ENCODE measurements at regions not wholly inside any gene's neighbourhood (a gene's known extent, or its start where the extent isn't known, plus 50 kb on each side); places are given as distances from the start of the nearest gene placed in this dataset.
"Not testable (repeated sequence)": the region's sequence is repeated elsewhere in the genome, so short reads cannot be mapped to it uniquely, and the experiment has no call there.

DNA sequence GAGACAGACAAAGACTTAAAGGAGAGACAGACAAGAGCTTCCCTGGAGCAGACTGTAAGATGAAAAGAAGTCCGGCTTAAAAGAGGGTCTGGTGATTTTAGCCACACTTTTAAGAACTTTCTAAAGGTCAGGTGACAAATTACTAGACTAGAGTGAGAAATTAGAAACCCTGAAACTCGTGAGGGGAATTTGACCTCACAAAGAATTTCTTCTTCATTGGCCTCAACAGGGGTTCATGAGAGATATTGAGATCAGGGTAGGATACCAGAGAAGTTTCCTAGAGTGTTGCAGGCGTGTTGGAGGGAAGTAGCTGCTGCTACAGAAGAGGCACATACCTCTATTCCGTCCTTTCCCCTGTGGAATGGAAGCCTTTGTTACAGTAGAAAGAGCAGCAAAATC lies 884.4 kb downstream of the KCNT2 start:
- intact Hi-C loops (cut with DNase I): no loop called here

DNA sequence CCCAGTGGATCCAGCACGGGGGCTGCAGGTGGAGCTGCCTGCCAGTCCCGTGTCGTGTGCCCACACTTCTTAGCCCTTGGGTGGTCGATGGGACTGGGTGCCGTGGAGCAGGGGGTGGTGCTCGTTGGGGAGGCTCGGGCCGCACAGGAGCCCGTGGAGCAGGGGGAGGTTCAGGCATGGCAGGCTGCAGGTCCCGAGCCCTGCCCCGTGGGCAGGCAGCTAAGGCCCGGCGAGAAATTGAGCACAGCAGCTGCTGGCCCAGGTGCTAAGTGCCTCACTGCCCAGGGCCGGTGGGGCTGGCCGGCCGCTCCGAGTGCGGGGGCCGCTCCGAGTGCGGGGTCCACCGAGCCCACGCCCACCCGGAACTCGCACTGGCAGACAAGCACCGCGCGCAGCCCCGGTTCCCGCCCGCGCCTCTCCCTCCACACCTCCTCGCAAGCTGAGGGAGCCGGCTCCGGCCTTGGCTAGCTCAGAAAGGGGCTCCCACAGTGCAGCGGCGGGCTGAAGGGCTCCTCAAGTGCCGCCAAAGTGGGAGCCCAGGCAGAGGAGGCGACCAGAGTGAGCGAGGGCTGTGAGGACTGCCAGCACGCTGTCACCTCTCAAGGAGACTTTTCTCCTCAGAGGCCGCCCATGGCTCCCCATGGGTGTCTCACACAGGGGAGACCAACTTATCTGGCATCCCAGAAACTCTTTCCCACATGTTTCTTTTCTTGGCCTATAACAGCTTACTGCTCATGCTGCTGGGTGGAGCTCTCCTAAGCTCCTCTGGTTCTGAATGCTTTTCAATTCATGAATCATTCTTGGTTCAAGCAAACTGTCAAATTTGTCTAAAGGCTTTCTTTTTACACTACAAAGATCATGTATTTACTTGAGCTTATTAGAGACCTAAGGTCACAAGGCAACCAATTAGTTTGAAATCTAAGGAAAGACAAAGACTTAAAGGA lies 885.1 kb downstream of the KCNT2 start:
- intact Hi-C loops (cut with DNase I): not testable (repeated sequence)

More for the DNA sequence above, 884.4 kb downstream of the KCNT2 start:
- no peak for DNase-seq (ENCODE audit: low spot score)

DNA sequence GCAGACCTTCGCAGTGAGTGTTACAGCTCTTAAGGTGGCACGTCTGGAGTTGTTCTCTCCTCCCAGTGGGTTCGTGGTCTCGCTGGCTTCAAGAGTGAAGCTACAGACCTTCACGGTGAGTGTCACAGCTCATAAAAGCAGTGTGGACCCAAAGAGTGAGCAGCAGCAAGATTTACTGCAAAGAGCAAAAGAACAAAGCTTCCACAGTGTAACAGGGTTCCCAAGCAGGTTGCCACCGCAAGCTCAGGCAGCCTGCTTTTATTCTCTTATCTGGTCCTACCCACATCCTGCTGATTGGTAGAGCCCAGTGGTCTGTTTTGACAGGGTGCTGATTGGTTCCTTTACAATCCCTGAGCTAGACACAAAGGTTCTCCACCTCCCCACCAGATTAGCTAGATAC lies 886.1 kb downstream of the KCNT2 start:
- intact Hi-C loops (cut with DNase I); DNase-seq (ENCODE audit: low spot score): not testable (repeated sequence)

More for the DNA sequence above, 885.1 kb downstream of the KCNT2 start:
- not testable (repeated sequence) for DNase-seq (ENCODE audit: low spot score)

- DNase-seq (ENCODE audit: low spot score): no peak
- intact Hi-C loops (cut with DNase I): no loop called here
These were observed 886.8 kb downstream of the KCNT2 start for GRCh38 chr1:195721210-195721971.

DNA sequence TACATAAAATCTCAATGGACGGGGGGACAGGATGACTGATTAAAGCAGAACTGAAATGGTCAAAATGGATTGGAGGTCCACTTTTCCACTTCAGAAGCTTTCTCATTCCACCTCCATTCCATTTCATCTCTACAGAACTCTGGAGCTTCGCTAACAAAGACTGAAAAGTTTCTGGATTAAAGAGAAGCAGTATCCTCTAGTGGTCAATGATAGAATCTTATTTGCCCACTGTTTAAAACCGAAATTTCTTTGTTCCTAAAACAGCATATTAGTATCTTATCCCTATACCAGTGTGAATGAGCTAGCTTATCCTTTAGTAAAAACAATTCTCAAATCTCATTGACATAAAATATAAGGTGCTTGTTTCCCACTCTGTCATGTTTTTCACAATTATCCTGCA lies 890.6 kb downstream of the KCNT2 start:
- intact Hi-C loops (cut with DNase I): no loop called here
- DNase-seq (ENCODE audit: low spot score): no peak

GRCh38 chr1:195715652-195716051 lies 892.6 kb downstream of the KCNT2 start:
- intact Hi-C loops (cut with DNase I): no loop called here
- no peak for DNase-seq (ENCODE audit: low spot score)

DNA sequence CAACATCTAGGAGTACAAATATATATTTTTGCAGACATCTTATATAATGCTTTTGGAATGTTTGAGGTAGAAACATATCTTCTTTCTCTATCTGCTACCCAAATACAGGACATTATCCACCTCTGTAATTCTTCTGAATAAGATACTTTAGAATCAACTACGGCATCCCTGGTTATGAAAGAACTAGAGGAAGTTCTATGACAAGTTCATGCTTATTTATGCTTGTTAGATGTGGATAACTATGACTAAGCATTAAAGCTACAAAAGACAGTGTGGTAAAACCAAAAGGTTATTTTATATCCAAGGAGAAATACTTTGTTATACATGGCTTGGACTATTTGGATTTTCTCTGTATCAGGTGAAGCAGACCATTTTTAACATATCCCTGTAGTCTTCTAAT lies 894.0 kb downstream of the KCNT2 start:
- intact Hi-C loops (cut with DNase I): no loop called here
- DNase-seq (ENCODE audit: low spot score): no peak

DNA sequence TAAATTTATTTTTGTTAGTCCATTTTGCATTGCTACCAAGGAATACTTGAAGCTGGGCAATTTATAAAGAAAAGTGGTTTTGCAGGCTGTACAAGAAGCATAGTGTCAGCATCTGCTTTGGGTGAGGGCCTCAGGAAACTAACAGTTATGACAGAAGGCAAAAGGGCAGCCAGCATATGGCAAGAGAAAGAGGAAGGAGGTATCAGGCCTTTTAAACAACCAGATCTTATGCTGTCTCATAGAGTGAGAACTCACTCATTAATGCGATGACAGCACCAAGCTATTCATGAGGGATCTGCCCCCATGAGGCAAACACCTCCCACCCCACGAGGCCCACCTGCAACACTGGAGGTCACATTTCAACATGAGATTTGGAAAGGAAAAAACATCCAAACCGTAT lies 898.4 kb downstream of the KCNT2 start:
- DNase-seq (ENCODE audit: low spot score): no peak
- intact Hi-C loops (cut with DNase I): no loop called here

GRCh38 chr1:195704028-195704427 lies 904.2 kb downstream of the KCNT2 start:
- intact Hi-C loops (cut with DNase I): no loop called here
- no peak for DNase-seq (ENCODE audit: low spot score)

DNA sequence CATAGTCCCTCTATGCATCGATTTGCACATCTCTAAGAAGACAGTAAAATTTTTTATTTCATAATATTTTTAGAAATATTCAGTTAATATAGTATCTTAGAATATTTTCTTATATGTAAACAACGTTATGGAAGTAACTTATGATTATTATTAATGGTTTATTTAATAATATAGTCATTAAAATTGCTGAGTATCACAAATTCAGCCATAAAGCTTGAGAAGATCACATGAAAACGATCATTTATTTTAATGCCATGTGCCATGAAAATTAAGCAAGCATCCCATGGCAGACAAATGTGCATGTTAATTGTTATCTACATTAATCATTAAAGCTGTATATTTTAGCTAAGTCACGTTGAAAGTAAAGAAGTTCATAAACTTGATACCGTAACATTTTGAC lies 907.1 kb downstream of the KCNT2 start:
- intact Hi-C loops (cut with DNase I): no loop called here
- DNase-seq (ENCODE audit: low spot score): no peak

- intact Hi-C loops (cut with DNase I): no loop called here
- DNase-seq (ENCODE audit: low spot score): no peak
These were observed 911.1 kb downstream of the KCNT2 start for GRCh38 chr1:195697130-195697529.

DNA sequence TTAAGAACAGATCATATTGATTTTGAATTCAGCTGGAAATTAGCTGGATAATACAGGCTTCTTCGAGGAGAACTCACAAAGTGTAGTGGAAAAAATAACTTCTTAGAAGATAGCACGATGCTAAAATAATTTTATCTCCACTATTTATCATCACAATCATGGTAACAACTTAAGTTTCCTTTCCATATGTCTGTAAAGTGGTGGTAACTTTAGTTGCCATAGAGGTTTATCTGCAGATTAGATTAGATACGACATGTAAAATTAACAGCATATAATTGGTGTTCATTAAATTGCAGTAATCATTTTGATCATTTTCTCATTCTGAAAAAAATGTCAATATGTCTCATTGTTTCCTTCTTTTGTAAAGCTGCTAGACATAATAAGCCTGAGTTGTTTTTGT lies 921.5 kb downstream of the KCNT2 start:
- intact Hi-C loops (cut with DNase I): no loop called here
- no peak for DNase-seq (ENCODE audit: low spot score)

DNA sequence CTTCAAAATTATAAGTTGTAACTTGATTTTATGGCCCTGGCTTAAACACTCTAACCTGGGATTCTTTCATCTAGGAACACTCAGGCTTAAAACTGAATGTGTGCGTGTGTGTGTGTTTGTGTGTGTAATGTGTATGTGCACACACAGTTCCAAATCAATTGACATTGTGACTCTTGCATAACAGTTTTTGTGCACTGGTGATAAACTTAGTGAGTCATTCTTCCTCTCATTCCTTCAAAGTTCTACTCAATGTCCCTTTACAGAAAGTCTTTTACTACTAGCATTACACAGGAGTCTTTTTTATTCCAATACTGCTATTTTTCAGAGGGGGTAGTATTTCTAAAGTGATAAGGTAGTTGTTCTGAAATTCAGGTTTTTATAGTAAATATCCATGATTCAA lies 943.6 kb downstream of the KCNT2 start:
- intact Hi-C loops (cut with DNase I): no loop called here
- no peak for DNase-seq (ENCODE audit: low spot score)

- DNase-seq (ENCODE audit: low spot score): no peak
- intact Hi-C loops (cut with DNase I): no loop called here
These were observed 944.5 kb downstream of the KCNT2 start for GRCh38 chr1:195663549-195664280.

DNA sequence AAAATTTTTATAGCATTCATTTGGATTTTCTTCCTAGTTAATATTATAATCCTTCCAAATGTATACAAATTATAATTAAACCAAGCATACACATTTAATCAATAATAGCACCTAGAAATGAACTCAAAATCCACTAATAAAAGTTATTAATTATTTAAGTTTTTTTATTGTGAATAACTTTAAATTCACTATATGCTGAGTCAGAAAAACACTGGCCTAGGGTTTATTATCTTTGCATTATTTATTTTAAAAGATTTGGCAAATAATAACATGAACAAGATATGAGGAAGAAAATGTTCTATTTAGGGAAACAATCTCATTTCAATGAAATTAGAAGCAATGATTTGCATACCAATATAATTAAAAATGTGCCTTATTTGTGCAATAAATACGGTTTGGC lies 951.5 kb downstream of the KCNT2 start:
- intact Hi-C loops (cut with DNase I): no loop called here
- DNase-seq (ENCODE audit: low spot score): no peak

DNA sequence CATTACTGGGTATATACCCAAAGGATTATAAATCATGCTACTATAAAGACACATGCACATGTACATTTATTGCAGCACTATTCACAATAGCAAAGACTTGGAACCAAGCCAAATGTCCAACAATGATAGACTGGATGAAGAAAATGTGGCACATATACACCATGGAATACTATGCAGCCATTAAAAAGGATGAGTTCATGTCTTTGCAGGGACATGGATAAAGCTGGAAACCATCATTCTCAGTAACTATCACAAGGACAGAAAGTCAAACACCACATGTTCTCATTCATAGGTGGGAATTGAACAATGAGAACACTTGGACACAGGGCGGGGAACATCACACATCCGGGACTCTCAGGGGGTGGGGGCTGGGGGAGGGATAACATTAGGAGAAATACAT lies 959.4 kb downstream of the KCNT2 start:
- intact Hi-C loops (cut with DNase I); DNase-seq (ENCODE audit: low spot score): not testable (repeated sequence)

DNA sequence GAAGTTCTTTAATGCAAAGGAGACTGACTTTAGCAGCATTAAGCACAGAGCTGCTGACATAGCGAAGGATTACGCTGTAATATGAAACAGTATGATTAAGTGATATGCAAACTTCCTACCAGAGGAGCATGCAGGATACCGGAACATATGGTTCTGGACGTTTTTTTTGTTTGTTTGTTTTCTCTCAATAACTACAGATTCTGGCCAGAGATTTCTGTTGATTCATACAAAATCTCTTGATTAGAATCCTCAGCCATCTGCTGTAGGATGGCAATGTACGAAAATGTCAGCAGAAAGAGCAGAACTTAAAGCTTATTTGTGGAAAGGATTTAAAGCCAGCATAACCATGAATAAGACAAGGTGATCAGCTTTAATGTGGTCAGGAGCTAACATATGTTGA lies 970.7 kb downstream of the KCNT2 start:
- no peak for DNase-seq (ENCODE audit: low spot score)
- intact Hi-C loops (cut with DNase I): no loop called here

GRCh38 chr1:195618287-195618686 lies 990.0 kb downstream of the KCNT2 start:
- intact Hi-C loops (cut with DNase I): no loop called here
- no peak for DNase-seq (ENCODE audit: low spot score)

- intact Hi-C loops (cut with DNase I): no loop called here
These were observed 991.1 kb downstream of the KCNT2 start for GRCh38 chr1:195617106-195617505.

DNA sequence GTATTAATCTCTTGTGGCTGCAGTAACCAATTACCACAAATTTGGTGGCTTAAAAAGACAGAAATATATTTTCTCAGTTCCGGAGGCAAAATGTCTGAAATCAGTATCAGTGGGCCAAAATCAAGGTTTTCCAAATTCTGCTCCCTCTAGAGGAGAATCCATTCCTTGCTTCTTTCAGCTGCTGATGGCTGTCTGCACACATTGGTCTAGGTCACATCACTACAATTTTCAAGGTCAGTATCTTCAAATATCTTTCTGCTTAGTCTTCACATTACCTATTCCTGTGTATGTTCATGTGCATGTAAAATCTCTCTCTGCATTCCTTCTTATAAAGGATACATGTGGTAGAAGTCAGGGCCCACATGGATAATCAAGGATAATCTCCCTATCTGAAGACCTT lies 999.4 kb downstream of the KCNT2 start:
- DNase-seq (ENCODE audit: low spot score): no peak
- intact Hi-C loops (cut with DNase I): no loop called here

More at GRCh38 chr1:195617106-195617505, 991.1 kb downstream of the KCNT2 start:
- no peak for DNase-seq (ENCODE audit: low spot score)
